Ascending aorta (tissue), 2 donors: ENCODE measurements at regions not wholly inside any gene's neighbourhood (a gene's known extent, or its start where the extent isn't known, plus 50 kb on each side); places are given as distances from the start of the nearest gene placed in this dataset.
"Not testable (repeated sequence)": the region's sequence is repeated elsewhere in the genome, so short reads cannot be mapped to it uniquely, and the experiment has no call there.

Experiments used
- DNase-seq, 2 donors: peaks; one replicate each; pipeline ENCODE4 v3.0.0-alpha.2; 2019; ENCODE audit warnings: low spot score in 2 of 2
- H3K27ac ChIP-seq, 2 donors: fragments of 200-600 bp; sonication (generic); one replicate each; pipeline ENCODE4 v1.5.1; 2016 to 2017; ENCODE audit warnings: mild to moderate bottlenecking in 1 of 2
- H3K27me3 ChIP-seq: fragments of 200-600 bp; sonication (generic); one replicate; pipeline ENCODE4 v1.5.1; 2017
- H3K36me3 ChIP-seq, 2 donors: fragments of 200-600 bp; sonication (generic); one replicate each; pipeline ENCODE4 v1.5.1; 2016
- H3K4me1 ChIP-seq, 2 donors: fragments of 200-600 bp; sonication (generic); one replicate each; pipeline ENCODE4 v1.5.1; 2016 to 2017; ENCODE audit warnings: mild to moderate bottlenecking in 1 of 2
- H3K4me3 ChIP-seq, 2 donors: fragments of 200-600 bp; sonication (generic); one replicate each; pipeline ENCODE4 v1.5.1; 2016 to 2017; ENCODE audit warnings: mild to moderate bottlenecking in 1 of 2
- H3K9me3 ChIP-seq, 2 donors: fragments of 200-600 bp; sonication (generic); one replicate each; pipeline ENCODE4 v1.5.1; 2016
- intact Hi-C: fragments of 100-400 bp; cut with DNase I; formaldehyde crosslinking; loops from one replicate; pipeline ENCODE4 v1.15.1; 2023
- TF ChIP-seq, protein P1 (sequence below), 3 experiments: fragments of 200-600 bp in 2 of 3; fragments of 450-650 bp in 1 of 3; sonication (generic) in 2 of 3; IDR thresholded peaks; one replicate each; pipeline ENCODE4 v1.5.1; 2016 to 2019; ENCODE audit warnings: antibody characterized with exemption in 3 of 3, mild to moderate bottlenecking in 1 of 3, moderate library complexity in 1 of 3

DNA sequence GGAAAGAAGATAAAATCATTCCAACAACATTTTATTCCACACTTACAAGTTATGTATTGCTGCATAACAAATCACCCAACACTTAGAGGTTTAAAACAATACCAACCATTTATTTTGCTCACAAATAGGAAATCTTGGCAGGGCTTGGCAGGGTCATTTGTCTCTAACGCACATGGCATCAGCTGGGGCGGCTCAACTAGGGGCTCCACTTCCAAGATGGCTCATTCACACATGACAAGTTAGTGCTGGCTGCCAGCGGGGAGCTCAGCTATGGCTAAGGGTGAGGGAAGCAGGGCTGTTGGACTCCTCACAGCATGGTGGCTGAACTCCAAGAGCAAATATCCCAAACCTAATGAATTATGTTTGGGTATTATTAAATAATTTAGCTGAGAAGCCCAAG lies 377.0 kb downstream of the ZNF674 start:
- DNase-seq: peak in 1 of 2 donors; percentile 60
- intact Hi-C loops: loop anchor here (10.0 kb wide), 1 partner anchor 157 kb away; no protein-coding TSS in a partner anchor
- Histone ChIP-seq H3K36me3 (no peaks in the 10 kb centered on the region), H3K27ac (no peak overlapping the region), H3K4me1 (peaks cover 0 to 6% of the 10 kb centered on the region in 2 donors), H3K9me3 (peaks cover 0 to 10% of the 10 kb centered on the region in 2 donors), H3K4me3 (no peak overlapping the region), H3K27me3 (no peaks in the 10 kb centered on the region)
- TF ChIP-seq, protein P1, sequence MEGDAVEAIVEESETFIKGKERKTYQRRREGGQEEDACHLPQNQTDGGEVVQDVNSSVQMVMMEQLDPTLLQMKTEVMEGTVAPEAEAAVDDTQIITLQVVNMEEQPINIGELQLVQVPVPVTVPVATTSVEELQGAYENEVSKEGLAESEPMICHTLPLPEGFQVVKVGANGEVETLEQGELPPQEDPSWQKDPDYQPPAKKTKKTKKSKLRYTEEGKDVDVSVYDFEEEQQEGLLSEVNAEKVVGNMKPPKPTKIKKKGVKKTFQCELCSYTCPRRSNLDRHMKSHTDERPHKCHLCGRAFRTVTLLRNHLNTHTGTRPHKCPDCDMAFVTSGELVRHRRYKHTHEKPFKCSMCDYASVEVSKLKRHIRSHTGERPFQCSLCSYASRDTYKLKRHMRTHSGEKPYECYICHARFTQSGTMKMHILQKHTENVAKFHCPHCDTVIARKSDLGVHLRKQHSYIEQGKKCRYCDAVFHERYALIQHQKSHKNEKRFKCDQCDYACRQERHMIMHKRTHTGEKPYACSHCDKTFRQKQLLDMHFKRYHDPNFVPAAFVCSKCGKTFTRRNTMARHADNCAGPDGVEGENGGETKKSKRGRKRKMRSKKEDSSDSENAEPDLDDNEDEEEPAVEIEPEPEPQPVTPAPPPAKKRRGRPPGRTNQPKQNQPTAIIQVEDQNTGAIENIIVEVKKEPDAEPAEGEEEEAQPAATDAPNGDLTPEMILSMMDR (IDR thresholded peaks at IDR 0.05): no peak

DNA sequence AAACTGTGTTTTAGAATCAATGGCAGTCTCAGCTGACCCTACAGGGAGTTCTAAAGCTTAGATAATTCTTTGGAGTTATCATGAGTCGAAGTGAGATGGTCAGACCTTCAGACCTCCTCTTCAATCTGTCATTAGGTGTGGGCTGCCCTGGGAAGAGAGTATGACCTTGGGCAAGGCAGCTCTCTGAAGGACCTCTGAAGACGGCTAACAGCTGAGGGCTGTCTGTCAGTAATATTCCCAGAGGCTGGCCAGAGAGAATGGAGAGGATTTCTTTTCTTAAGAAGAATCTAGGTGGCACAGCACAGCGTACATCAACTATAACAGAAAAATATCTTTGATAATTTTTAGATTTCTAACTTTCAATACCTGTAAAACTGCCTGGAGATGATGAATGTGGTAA lies 379.4 kb downstream of the ZNF674 start:
- Histone ChIP-seq H3K4me3 (no peak overlapping the region), H3K9me3 (no peaks in the 10 kb centered on the region), H3K27ac (peak overlapping the region; percentile 41 to 72), H3K36me3 (no peaks in the 10 kb centered on the region), H3K27me3 (no peaks in the 10 kb centered on the region), H3K4me1 (peaks cover 0 to 6% of the 10 kb centered on the region in 2 donors)
- TF ChIP-seq, protein P1 (IDR thresholded peaks at IDR 0.05): no peak
- DNase-seq: no peak
- intact Hi-C loops: loop anchor here (10.0 kb wide), 1 partner anchor 159 kb away; no protein-coding TSS in a partner anchor

DNA sequence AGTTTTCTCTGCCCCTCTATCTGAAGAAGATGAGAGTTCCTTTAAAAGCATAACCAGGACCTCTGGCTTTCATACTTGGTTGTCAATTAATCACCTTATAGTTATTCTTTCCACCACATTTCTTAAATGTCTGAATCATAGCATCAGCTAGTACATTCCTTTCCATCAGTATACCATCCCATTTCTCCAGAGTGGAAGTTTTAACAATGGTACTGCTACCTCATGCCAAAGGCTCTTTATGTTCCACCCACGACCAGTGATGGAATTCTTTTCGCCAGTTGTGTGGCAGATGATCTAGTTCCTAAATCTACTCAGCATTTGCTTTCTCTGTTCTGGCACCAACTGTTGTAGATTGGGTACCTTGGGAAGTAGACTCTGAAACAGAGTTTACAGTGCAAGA lies 379.8 kb downstream of the ZNF674 start:
- intact Hi-C loops: loop anchor here (10.0 kb wide), 1 partner anchor 159 kb away; no protein-coding TSS in a partner anchor
- no peak for DNase-seq
- H3K27ac ChIP-seq: peak overlapping the region; percentile 41 to 72

GRCh38 chrX:46152756-46153155 lies 392.5 kb downstream of the ZNF674 start:
- Histone ChIP-seq H3K27ac (no peak overlapping the region), H3K36me3 (no peaks in the 10 kb centered on the region), H3K9me3 (peaks cover 0 to 7% of the 10 kb centered on the region in 2 donors), H3K4me3 (no peak overlapping the region), H3K4me1 (no peaks in the 10 kb centered on the region), H3K27me3 (no peaks in the 10 kb centered on the region)
- no peak for DNase-seq
- TF ChIP-seq, protein P1 (IDR thresholded peaks at IDR 0.05): no peak
- intact Hi-C loops: no loop called here

More for the DNA sequence above, 379.8 kb downstream of the ZNF674 start:
- TF ChIP-seq, protein P1 (IDR thresholded peaks at IDR 0.05): no peak
- no peak overlapping the region for H3K4me3 ChIP-seq
- peaks cover 0 to 6% of the 10 kb centered on the region in 2 donors for H3K4me1 ChIP-seq
- no peaks in the 10 kb centered on the region for H3K27me3 ChIP-seq
- H3K9me3 ChIP-seq: no peaks in the 10 kb centered on the region
- H3K36me3 ChIP-seq: no peaks in the 10 kb centered on the region

- intact Hi-C loops, H3K9me3 ChIP-seq, H3K4me3 ChIP-seq, H3K27ac ChIP-seq, H3K36me3 ChIP-seq, DNase-seq, H3K4me1 ChIP-seq, H3K27me3 ChIP-seq: not testable (repeated sequence)
These were observed 393.9 kb downstream of the ZNF674 start for GRCh38 chrX:46151332-46151731.

GRCh38 chrX:46144566-46144965 lies 400.7 kb downstream of the ZNF674 start:
- intact Hi-C loops: no loop called here
- H3K9me3 ChIP-seq: no peaks in the 10 kb centered on the region
- no peak overlapping the region for H3K4me3 ChIP-seq
- no peaks in the 10 kb centered on the region for H3K27me3 ChIP-seq
- no peaks in the 10 kb centered on the region for H3K36me3 ChIP-seq
- DNase-seq: no peak
- no peak overlapping the region for H3K27ac ChIP-seq
- no peaks in the 10 kb centered on the region for H3K4me1 ChIP-seq
- TF ChIP-seq, protein P1 (IDR thresholded peaks at IDR 0.05): no peak
